Stimulated activated CD8-positive, alpha-beta memory T cell treated with anti-CD3 and anti-CD28 coated beads, Interleukin-15, amount 100 ng/mL, for 24 hours (primary cell): ENCODE measurements at regions not wholly inside any gene's neighbourhood (a gene's known extent, or its start where the extent isn't known, plus 50 kb on each side); places are given as distances from the start of the nearest gene placed in this dataset.
"Not testable (repeated sequence)": the region's sequence is repeated elsewhere in the genome, so short reads cannot be mapped to it uniquely, and the experiment has no call there.

Experiments
- DNase-seq: peaks from one replicate; pipeline ENCODE4 v3.0.0-alpha.2; 2020; ENCODE audit warnings: low read depth

- not testable (repeated sequence) for DNase-seq
Observed at GRCh38 chr3:40949347-40949746, 250.0 kb upstream of the CTNNB1 start.

GRCh38 chr3:40951636-40952035 is 247.7 kb upstream of the CTNNB1 start:
- DNase-seq: no peak

DNA sequence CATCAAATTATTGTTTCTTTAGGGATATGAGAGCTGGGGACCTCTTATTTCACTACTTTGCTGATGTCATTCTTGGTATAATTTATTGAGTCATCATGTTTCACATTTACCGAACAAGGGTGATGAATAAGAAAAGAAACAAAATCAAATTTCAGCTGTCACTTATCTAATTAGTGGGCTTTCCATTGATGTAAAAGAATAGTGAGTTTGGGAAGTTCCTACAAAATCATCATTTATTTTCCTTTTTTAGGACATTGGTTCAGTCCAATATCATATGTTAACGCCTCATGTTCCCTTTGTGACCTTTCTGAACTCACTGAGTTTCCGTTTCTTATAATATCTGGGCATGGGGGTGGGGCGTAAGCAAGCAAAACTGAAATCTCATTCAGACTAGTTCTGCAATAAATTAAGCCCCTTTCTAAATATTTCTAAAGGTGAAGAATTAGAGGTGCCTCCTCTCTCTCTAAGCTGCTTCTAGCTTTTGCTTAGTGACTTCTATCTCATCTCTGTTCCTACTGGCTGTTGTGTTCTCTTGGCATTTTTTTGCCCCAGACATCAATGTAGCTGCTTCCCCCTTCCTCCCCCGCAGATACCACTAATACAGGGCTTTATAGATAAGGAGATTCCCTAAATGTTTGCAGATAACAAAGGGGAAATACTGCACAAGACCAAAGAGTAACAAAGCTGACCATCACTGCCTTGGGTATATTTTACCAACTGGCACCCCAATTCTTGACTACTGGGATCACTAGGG is 238.0 kb upstream of the CTNNB1 start:
- no peak for DNase-seq

DNA sequence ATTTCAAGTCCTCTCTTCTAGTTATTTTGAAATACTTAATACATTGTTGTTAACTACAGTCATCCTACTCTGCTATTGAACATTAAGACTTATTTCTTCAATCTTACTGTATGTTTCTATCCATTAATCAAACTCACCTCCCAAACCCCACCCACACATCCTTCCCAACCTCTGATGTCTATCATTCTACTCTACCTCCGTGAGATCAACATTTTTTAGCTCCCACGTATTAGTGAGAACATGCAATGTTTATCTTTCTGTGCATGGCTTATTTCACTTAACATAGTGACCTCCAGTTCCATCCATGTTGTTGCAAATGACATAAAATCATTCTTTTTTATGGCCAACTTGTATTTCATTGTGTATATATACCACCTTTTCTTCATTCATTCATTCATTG is 236.6 kb upstream of the CTNNB1 start:
- DNase-seq: no peak

GRCh38 chr3:40968666-40969065 is 230.6 kb upstream of the CTNNB1 start:
- no peak for DNase-seq

GRCh38 chr3:40969341-40969740 is 230.0 kb upstream of the CTNNB1 start:
- DNase-seq: no peak

DNA sequence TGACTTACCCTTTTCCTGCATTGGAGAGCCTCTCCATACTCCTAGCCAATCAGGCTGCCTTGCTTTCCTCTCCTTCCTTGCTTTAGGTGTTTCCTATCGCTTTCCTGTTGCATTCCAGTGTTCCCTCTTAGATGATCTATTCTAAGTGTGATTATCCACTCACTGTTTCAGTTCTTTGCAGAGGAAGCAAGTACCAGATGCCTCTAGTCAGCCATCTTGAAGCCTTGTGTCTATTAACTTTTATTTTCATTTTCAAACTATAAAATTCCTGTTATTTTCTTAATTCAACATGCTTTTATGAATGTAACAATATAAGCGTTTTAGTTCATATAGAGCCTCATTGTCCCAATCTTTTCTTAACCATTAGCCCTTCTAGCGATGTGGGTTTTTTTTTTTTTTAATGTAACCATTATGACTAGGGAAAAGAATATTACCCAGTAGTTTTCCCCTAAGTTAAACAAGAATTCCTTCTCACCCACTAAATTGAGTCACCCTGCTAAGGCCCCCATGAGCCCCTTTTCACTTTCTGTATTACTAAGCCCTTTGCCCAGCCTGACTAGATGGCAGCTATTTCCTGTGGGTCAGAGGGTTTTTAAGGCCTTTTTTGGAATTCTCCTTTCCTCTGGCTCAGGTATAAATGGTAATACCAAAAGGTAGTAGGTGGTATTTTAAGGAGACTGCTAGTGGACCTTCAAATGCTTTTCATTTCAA is 229.4 kb upstream of the CTNNB1 start:
- no peak for DNase-seq

DNA sequence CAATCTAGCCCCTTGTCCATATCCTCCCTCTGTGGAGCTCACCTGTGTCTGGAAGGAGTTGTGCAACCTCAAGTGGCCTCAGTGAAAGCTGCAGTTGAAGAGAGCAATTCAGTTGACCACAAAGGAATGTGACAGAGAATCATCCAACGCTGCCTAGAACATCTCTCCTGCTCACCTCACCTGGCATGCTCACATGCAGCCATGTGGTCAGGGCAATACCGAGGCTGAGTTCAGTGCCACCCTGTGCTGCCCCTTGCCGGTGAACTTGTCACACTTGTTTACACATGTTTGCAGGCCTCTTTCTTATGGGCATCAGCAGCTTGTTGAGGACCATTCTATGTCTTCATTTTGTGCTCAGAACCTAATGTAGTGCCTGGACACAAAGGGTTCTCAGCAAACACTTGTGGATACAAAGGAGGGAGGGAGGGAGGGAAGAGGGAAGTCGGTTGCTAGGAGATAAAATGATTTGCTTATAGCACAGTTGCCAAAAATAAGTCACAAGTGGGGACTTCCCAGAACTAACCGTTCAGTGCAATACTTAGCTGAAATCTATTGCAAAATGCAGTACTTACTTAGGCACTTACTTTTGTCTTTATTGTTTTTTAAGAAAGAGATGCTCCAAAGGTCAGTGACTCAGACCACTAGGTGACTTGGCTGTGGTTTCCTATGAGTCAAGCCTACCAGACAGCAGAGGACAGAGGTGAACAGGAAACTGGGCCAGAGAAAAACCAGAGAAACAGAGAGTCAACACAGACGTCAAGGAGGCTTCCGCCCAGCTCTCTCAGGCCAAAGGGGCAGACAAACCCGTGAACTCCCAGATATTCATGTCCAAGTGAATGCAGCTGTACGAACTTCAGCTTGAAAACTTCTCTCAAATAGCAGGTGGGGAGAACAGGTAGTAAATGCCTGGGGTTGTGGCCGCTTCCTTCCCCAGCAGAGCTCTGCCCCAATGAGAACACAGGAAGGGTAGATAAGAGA is 227.8 kb upstream of the CTNNB1 start:
- DNase-seq: no peak

GRCh38 chr3:40972350-40972749 is 227.0 kb upstream of the CTNNB1 start:
- DNase-seq: no peak

- DNase-seq: no peak
Observed at GRCh38 chr3:40973141-40973540, 226.2 kb upstream of the CTNNB1 start.

- DNase-seq: no peak
Observed at GRCh38 chr3:40975711-40976121, 223.6 kb upstream of the CTNNB1 start.

DNA sequence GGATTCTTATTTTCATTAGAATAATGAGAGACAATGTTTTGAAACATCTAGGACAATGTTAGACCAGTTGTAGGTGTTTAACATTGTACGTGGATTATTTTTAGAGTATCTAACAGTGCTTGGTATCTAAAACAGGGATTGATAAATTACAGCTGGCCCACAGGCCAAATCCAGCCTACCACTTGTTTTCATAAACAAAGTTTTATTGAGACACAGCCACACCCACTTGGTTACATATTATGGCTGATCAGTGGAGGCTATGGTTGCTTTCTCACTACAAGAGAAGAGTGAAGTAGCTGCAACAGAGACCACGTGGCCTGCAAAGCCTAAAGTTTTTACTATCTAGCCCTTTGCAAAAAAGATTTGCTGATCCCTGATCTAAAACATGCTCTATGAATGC is 223.1 kb upstream of the CTNNB1 start:
- no peak for DNase-seq

GRCh38 chr3:40978442-40978841 is 220.9 kb upstream of the CTNNB1 start:
- DNase-seq: no peak

GRCh38 chr3:40979962-40980361 is 219.3 kb upstream of the CTNNB1 start:
- DNase-seq: no peak

GRCh38 chr3:40980467-40980866 is 218.8 kb upstream of the CTNNB1 start:
- no peak for DNase-seq

DNA sequence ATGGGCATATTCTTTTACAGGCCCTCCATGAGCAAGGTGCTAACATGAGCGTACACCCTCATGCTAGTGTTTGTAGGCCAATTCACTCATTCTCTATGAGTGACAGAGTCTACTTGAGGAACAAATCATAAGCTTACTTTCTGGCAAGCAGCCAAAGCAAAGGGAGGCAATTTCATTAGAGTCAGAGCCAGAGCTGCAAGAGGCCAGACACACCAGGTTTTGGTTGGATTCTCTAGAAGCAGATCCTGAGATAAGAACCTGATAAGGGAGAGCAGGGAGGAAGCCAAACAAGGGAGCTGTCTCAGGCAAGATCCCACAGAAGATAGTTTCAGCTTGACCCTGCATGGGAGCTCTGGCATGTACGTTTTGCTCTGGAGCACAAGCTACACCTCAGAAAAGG is 214.1 kb upstream of the CTNNB1 start:
- no peak for DNase-seq

- no peak for DNase-seq
Observed at GRCh38 chr3:40988468-40988867, 210.8 kb upstream of the CTNNB1 start.

- DNase-seq: no peak
Observed at GRCh38 chr3:40989141-40990061, 209.9 kb upstream of the CTNNB1 start.

DNA sequence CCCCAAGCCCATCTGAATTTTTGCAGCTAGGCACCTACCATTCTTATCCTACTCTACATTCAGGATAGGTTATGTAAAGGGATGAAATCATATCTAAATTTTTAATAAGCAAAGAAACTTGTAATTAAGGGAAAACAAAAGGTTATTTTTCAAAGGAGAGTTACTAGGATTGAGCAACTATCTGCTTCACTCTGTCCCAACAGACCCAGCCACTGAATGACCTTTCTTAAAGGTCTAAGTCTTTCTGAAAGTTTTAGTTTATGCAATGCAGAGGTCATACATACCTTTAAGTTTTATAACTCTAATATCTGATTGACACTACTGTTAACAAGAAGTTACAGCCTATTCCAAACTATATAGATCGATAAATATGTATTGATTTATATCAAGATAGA is 209.2 kb upstream of the CTNNB1 start:
- no peak for DNase-seq

DNA sequence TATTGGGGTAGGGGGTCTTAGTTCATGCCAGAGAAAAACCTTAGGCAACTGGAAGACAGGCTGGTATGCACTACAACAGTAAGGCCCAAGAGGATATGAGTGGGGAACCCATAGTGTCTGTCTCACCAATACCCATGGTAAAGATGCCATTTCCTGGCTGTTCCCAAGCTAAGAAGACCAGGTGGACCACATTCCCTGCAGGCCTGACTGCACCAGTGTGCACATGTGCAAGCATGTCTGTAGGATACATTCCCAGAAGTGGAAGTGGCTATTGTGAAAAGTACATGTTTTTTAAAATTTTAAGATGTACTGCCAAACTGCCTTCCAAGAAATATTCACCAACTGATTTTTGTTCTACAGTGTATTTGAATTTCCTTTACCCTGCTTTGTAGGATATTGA is 207.3 kb upstream of the CTNNB1 start:
- DNase-seq: no peak

DNA sequence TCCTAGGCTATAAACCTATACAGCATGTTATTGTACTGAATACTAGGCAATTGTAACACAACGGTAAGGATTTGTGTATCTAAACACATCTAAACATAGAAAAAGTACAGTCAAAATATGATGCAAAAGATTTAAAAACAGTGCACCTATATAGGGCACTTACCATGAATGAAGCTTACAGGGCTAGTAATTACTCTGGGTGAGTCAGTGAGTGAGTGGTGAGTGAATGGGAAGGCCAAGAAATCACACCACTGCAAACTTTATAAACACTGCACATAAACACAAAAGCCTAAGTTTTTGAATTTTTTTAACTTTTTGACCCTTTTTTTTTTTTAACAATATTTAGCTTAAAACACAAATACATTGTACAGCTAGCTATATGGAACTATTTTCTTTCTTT is 204.7 kb upstream of the CTNNB1 start:
- DNase-seq: no peak
